HEK293T (cell line): ENCODE measurements at regions not wholly inside any gene's neighbourhood (a gene's known extent, or its start where the extent isn't known, plus 50 kb on each side); places are given as distances from the start of the nearest gene placed in this dataset.
"Not testable (repeated sequence)": the region's sequence is repeated elsewhere in the genome, so short reads cannot be mapped to it uniquely, and the experiment has no call there.

Experiments
- BHLHE40 ChIP-seq: fragments of 450-650 bp; IDR thresholded peaks from 2 replicates; pipeline ENCODE4 v1.6.1; 2016; ENCODE audit warnings: mild to moderate bottlenecking, moderate library complexity, borderline replicate concordance
- HDGF ChIP-seq: fragments of 450-650 bp; IDR thresholded peaks from 2 replicates; pipeline ENCODE4 v1.6.1; 2017; ENCODE audit warnings: antibody characterized with exemption, borderline replicate concordance
- SP1 ChIP-seq: fragments of 450-650 bp; IDR thresholded peaks from 2 replicates; pipeline ENCODE4 v1.6.1; 2017
- SUZ12 ChIP-seq: fragments of 450-650 bp; IDR thresholded peaks from 2 replicates; pipeline ENCODE4 v1.6.1; 2016; ENCODE audit warnings: mild to moderate bottlenecking
- ZNF384 ChIP-seq: fragments of 450-650 bp; IDR thresholded peaks from 2 replicates; pipeline ENCODE4 v1.6.1; 2016

GRCh38 chr9:102227416-102227815 is 489.0 kb upstream of the GRIN3A start:
- not testable (repeated sequence) for TF ChIP-seq HDGF, SUZ12, SP1, ZNF384, BHLHE40
